ENCODE measurements at regions not wholly inside any gene's neighbourhood (a gene's known extent, or its start where the extent isn't known, plus 50 kb on each side); places are given as distances from the start of the nearest gene placed in this dataset.

DNA sequence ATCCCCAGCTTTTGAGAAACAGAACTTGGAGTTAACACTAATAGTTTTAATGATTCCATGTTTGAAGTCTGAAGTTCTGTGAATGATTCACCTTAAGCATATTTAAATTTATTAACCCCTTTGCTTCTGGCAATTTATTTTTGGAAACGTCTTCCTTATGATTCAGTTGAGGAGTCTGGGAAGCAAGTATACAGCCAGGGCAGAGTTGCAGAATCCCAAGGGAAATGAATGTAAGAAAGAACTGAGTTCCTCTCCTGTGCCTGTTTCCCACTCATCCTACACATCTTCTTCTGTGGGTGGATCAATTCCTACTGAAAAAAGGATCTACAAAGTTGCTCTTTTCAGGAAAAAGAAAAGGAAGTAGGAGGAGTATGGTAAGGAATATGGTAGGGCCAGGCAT lies 108.2 kb upstream of the CCDC91 start:
- TF ChIP-seq CTCF (IDR thresholded peaks at IDR 0.05; ENCODE audit: low read depth, low read length), result no peak
- Histone ChIP-seq H3K4me3 (ENCODE audit: low read depth, low read length) (no peak overlapping the region), H3K9me3 (ENCODE audit: severe bottlenecking) (no peaks in the 10 kb centered on the region), H3K27ac (no peak overlapping the region), H3K36me3 (no peaks in the 10 kb centered on the region), H3K27me3 (ENCODE audit: insufficient read depth, low read depth, severe bottlenecking) (no peaks in the 10 kb centered on the region)
- DNase-seq, result no peak

- no peak for TF ChIP-seq CTCF (IDR thresholded peaks at IDR 0.05; ENCODE audit: low read depth, low read length)
- Histone ChIP-seq H3K36me3 (no peaks in the 10 kb centered on the region), H3K27me3 (ENCODE audit: insufficient read depth, low read depth, severe bottlenecking) (no peaks in the 10 kb centered on the region), H3K9me3 (ENCODE audit: severe bottlenecking) (no peaks in the 10 kb centered on the region), H3K27ac (no peak overlapping the region), H3K4me3 (ENCODE audit: low read depth, low read length) (no peak overlapping the region)
- no peak for DNase-seq
Observed at GRCh38 chr12:28083840-28084678, 106.2 kb upstream of the CCDC91 start.

DNA sequence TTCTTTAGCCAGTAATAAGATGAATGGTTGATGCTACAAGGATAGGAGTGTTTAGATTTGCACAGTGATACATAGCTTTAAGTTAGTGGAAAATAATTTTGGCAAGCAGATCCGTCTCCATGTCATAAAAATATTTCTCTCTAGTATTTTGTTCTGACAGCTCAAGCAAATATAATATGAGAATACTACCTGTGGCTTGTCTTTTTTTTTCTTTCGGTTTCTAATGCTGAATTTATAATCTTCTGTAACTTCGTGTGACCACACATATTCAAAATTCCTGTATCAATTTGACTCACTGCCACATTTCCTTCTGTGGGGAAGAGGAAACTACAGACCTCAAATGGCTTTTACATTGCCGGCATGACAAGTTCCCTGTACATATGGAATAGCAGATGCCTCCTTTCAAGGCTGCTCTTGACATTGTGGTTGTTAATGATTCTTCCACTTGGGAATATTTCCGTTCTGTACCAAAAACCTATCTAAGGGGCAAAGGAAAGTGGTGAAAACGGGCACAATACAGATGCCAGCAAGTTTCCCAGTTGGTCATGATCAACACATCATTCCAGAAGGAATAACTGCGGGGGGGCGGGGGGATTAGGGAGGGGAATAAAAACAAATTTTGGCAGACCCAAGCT lies 103.6 kb upstream of the CCDC91 start:
- H3K36me3 ChIP-seq, result no peaks in the 10 kb centered on the region
- H3K4me3 ChIP-seq (ENCODE audit: low read depth, low read length), result no peak overlapping the region
- DNase-seq, result no peak
- TF ChIP-seq CTCF (IDR thresholded peaks at IDR 0.05; ENCODE audit: low read depth, low read length), result no peak
- H3K27ac ChIP-seq, result no peak overlapping the region
- no peaks in the 10 kb centered on the region for H3K27me3 ChIP-seq (ENCODE audit: insufficient read depth, low read depth, severe bottlenecking)
- no peaks in the 10 kb centered on the region for H3K9me3 ChIP-seq (ENCODE audit: severe bottlenecking)

DNA sequence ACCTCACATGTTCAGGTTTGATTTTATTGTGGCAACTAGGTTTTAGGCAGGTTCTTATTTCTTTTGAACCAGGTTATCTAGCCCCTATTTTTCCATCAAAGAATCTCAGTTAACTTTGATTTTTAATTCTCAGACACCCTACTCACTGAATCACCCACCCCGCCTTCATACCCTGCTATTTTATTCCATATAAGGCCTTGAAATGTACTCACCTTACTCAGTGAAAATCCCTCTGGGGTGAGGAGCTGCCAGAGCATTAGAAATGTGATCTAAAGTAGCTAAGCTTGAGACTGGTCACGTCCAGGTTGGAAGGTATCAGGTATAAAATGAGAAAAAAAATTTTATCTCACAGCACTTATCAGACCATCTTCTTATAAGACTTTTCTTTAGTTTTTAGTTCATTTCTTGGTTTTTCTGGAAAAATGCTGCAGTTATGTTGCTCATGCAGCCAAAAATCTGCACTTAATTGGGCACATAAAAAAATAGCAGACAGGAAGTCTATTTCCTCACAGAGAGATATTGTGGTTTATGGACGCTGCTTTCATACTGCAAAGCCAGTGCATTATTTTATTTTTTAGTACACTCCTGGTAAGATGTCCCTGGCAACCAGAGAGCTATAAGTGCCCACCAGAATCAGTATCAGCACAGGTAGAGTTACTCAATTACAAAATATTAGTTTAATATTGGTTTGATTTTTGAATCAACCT lies 101.5 kb upstream of the CCDC91 start:
- Histone ChIP-seq H3K36me3 (no peaks in the 10 kb centered on the region), H3K9me3 (ENCODE audit: severe bottlenecking) (no peaks in the 10 kb centered on the region), H3K27ac (no peak overlapping the region), H3K4me3 (ENCODE audit: low read depth, low read length) (no peak overlapping the region), H3K27me3 (ENCODE audit: insufficient read depth, low read depth, severe bottlenecking) (no peaks in the 10 kb centered on the region)
- no peak for TF ChIP-seq CTCF (IDR thresholded peaks at IDR 0.05; ENCODE audit: low read depth, low read length)
- DNase-seq, result no peak

DNA sequence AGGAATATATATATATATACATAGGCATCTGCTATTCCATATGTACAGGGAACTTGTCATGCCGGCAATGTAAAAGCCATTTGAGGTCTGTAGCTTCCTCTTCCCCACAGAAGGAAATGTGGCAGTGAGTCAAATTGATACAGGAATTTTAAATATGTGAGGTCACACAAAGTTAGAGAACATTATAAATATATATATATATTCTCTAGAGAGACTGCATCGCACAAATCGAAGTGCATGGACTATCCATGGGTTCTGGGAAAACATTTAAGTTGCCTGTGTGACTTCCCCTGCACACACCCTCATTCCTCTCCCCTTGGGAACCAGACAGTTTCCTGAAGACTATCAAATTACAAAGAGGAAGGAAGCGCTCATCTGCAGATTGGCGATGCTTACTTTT lies 100.9 kb upstream of the CCDC91 start:
- Histone ChIP-seq H3K27ac (no peak overlapping the region), H3K27me3 (ENCODE audit: insufficient read depth, low read depth, severe bottlenecking) (no peaks in the 10 kb centered on the region), H3K4me3 (ENCODE audit: low read depth, low read length) (no peak overlapping the region), H3K9me3 (ENCODE audit: severe bottlenecking) (no peaks in the 10 kb centered on the region), H3K36me3 (no peaks in the 10 kb centered on the region)
- DNase-seq, result no peak
- TF ChIP-seq CTCF (IDR thresholded peaks at IDR 0.05; ENCODE audit: low read depth, low read length), result no peak
